Natural killer cell (primary cell): ENCODE measurements at regions not wholly inside any gene's neighbourhood (a gene's known extent, or its start where the extent isn't known, plus 50 kb on each side); places are given as distances from the start of the nearest gene placed in this dataset.

Experiments
- ATAC-seq, 3 donors: fragments of 150-1000 bp in 2 of 3; fragments of 200-7000 bp in 1 of 3; cut with Tn5 transposase; 1 replicate in 1 of 3; 2 replicates in 2 of 3; pipeline ENCODE4 v1.10.0; 2021; ENCODE audit warnings: mild to moderate bottlenecking in 2 of 3, moderate library complexity in 2 of 3
- DNase-seq, 2 donors: peaks; one replicate each; pipeline versions ENCODE4 v3.0.0 to v3.0.0-alpha.2; 2013 to 2021; ENCODE audit warnings: mixed read lengths in 1 of 2
- H3K27ac ChIP-seq: one replicate; pipeline ENCODE4 v1.5.1; 2013; ENCODE audit warnings: mild to moderate bottlenecking, low read length
- H3K27me3 ChIP-seq: one replicate; pipeline ENCODE4 v1.6.1; 2013; ENCODE audit warnings: low read length; ENCODE audit not compliant: control insufficient read depth, insufficient read depth
- H3K36me3 ChIP-seq: one replicate; pipeline ENCODE4 v1.6.1; 2013; ENCODE audit warnings: low read length; ENCODE audit not compliant: control insufficient read depth, insufficient read depth
- H3K4me1 ChIP-seq: one replicate; pipeline ENCODE4 v1.6.1; 2013; ENCODE audit warnings: low read length; ENCODE audit not compliant: control insufficient read depth, insufficient read depth
- H3K4me3 ChIP-seq: one replicate; pipeline ENCODE4 v1.5.1; 2013; ENCODE audit warnings: low read length
- H3K9me3 ChIP-seq: one replicate; pipeline ENCODE4 v1.6.1; 2013; ENCODE audit warnings: low read length; ENCODE audit not compliant: control insufficient read depth, insufficient read depth
- H3K27ac Mint-ChIP-seq, 2 donors: one replicate each; pipeline ENCODE4 v1.8.0; 2022; ENCODE audit warnings: mild to moderate bottlenecking in 2 of 2, mixed read lengths in 2 of 2, moderate library complexity in 1 of 2
- H3K27me3 Mint-ChIP-seq, 2 donors: one replicate each; pipeline ENCODE4 v1.8.0; 2022; ENCODE audit warnings: low read depth in 2 of 2, mixed read lengths in 2 of 2
- H3K36me3 Mint-ChIP-seq: one replicate; pipeline ENCODE4 v1.8.0; 2022; ENCODE audit warnings: mixed read lengths
- H3K4me1 Mint-ChIP-seq, 2 donors: one replicate each; pipeline ENCODE4 v1.8.0; 2022; ENCODE audit warnings: mixed read lengths in 2 of 2
- H3K4me3 Mint-ChIP-seq: one replicate; pipeline ENCODE4 v1.8.0; 2022; ENCODE audit warnings: mild to moderate bottlenecking, moderate library complexity, mixed read lengths
- H3K9me3 Mint-ChIP-seq, 2 donors: one replicate each; pipeline ENCODE4 v1.8.0; 2022; ENCODE audit warnings: mixed read lengths in 2 of 2
- CTCF ChIP-seq: fragments of 200-600 bp; IDR thresholded peaks from one replicate; pipeline ENCODE4 v1.8.0; 2022; ENCODE audit warnings: antibody characterized with exemption
- WGBS: methylation state at CpG from one replicate; pipeline ENCODE4 v1.1.7; 2013; ENCODE audit warnings: missing lambda C conversion rate; ENCODE audit not compliant: insufficient coverage; 5-methylcytosine and 5-hydroxymethylcytosine counted together
- intact Hi-C: fragments of 100-400 bp; cut with micrococcal nuclease; formaldehyde crosslinking; loops from one replicate; pipeline ENCODE4 v1.14.2; 2022

- WGBS, result 77% methylated on average over 9 of the region's 9 CpGs
- Mint-ChIP-seq H3K27me3 (no peaks in the 10 kb centered on the region), H3K4me3 (no peak overlapping the region), H3K36me3 (no peaks in the 10 kb centered on the region), H3K4me1 (peaks cover 25 to 41% of the 10 kb centered on the region in 2 donors), H3K27ac (peak overlapping the region in 1 of 2 donors; percentile 52), H3K9me3 (no peaks in the 10 kb centered on the region)
- TF ChIP-seq CTCF, result no peak
- ATAC-seq, result no peak
- H3K9me3 ChIP-seq, result no peaks in the 10 kb centered on the region
- H3K27ac ChIP-seq, result no peak overlapping the region
- H3K36me3 ChIP-seq, result no peaks in the 10 kb centered on the region
- DNase-seq, result no peak
- intact Hi-C loops, result no loop called here
- H3K4me1 ChIP-seq, result no peaks in the 10 kb centered on the region
- no peaks in the 10 kb centered on the region for H3K27me3 ChIP-seq
- no peak overlapping the region for H3K4me3 ChIP-seq
These were observed 464.3 kb upstream of the ID2 start for GRCh38 chr2:8217468-8218030.

- H3K36me3 Mint-ChIP-seq, result no peaks in the 10 kb centered on the region
- Histone ChIP-seq H3K4me1 (no peaks in the 10 kb centered on the region), H3K9me3 (no peaks in the 10 kb centered on the region), H3K27ac (no peak overlapping the region), H3K27me3 (no peaks in the 10 kb centered on the region), H3K4me3 (no peak overlapping the region), H3K36me3 (no peaks in the 10 kb centered on the region)
- peak overlapping the region; percentile 14 to 19 for H3K27ac Mint-ChIP-seq
- ATAC-seq (no peak), DNase-seq (no peak)
- intact Hi-C loops, result no loop called here
- H3K4me1 Mint-ChIP-seq, result peaks cover 25 to 43% of the 10 kb centered on the region in 2 donors
- 75% methylated on average over 8 of the region's 8 CpGs for WGBS
- H3K4me3 Mint-ChIP-seq, result no peak overlapping the region
- H3K27me3 Mint-ChIP-seq, result no peaks in the 10 kb centered on the region
- no peaks in the 10 kb centered on the region for H3K9me3 Mint-ChIP-seq
- TF ChIP-seq CTCF, result no peak
These were observed 462.8 kb upstream of the ID2 start for GRCh38 chr2:8219096-8219495.

- no peak overlapping the region for H3K27ac ChIP-seq
- Mint-ChIP-seq H3K27ac (peak overlapping the region; percentile 14 to 36), H3K4me1 (peaks cover 25 to 39% of the 10 kb centered on the region in 2 donors), H3K36me3 (no peaks in the 10 kb centered on the region), H3K27me3 (no peaks in the 10 kb centered on the region), H3K4me3 (no peak overlapping the region), H3K9me3 (no peaks in the 10 kb centered on the region)
- H3K27me3 ChIP-seq, result no peaks in the 10 kb centered on the region
- no peak for DNase-seq
- intact Hi-C loops, result no loop called here
- 92% methylated on average over 22 of the region's 22 CpGs for WGBS
- no peaks in the 10 kb centered on the region for H3K9me3 ChIP-seq
- no peaks in the 10 kb centered on the region for H3K4me1 ChIP-seq
- H3K36me3 ChIP-seq, result no peaks in the 10 kb centered on the region
- H3K4me3 ChIP-seq, result no peak overlapping the region
- no peak for TF ChIP-seq CTCF
- no peak for ATAC-seq
These were observed 462.1 kb upstream of the ID2 start for GRCh38 chr2:8219631-8220355.
